IPS DF 6.9 (cell line): ENCODE measurements at regions not wholly inside any gene's neighbourhood (a gene's known extent, or its start where the extent isn't known, plus 50 kb on each side); places are given as distances from the start of the nearest gene placed in this dataset.
A peak's percentile ranks its signal among the peaks of the same experiment; 100 is the strongest.
"Not testable (repeated sequence)": the region's sequence is repeated elsewhere in the genome, so short reads cannot be mapped to it uniquely, and the experiment has no call there.

ENCODE experiments used
- DNase-seq: peaks from one replicate; pipeline ENCODE4 v3.0.0-alpha.2; 2013; ENCODE audit warnings: low read depth, low spot score
- H3K27ac ChIP-seq: one replicate; pipeline ENCODE4 v1.5.1; 2013; ENCODE audit warnings: low read length, control low read depth
- H3K27me3 ChIP-seq: 2 replicates; pipeline ENCODE4 v1.6.1; 2013; ENCODE audit warnings: mild to moderate bottlenecking, low read length; ENCODE audit not compliant: control insufficient read depth, insufficient read depth
- H3K36me3 ChIP-seq: 2 replicates; pipeline ENCODE4 v1.6.1; 2013; ENCODE audit warnings: low read length; ENCODE audit not compliant: control insufficient read depth, insufficient read depth
- H3K4me1 ChIP-seq: 2 replicates; pipeline ENCODE4 v1.6.1; 2013; ENCODE audit warnings: low read length; ENCODE audit not compliant: control insufficient read depth, insufficient read depth
- H3K4me3 ChIP-seq: 2 replicates; pipeline ENCODE4 v1.5.1; 2013; ENCODE audit warnings: mild to moderate bottlenecking, low read length
- H3K9me3 ChIP-seq: 2 replicates; pipeline ENCODE4 v1.6.1; 2013; ENCODE audit warnings: low read length, inconsistent platforms; ENCODE audit not compliant: control insufficient read depth, insufficient read depth
- WGBS: extraction: QIAGEN DNeasy Blood & Tissue Kit; methylation state at CpG from one replicate; pipeline ENCODE4 v1.1.7; 2013; ENCODE audit warnings: mixed read lengths, missing lambda C conversion rate; ENCODE audit not compliant: insufficient read length, insufficient coverage; 5-methylcytosine and 5-hydroxymethylcytosine counted together

GRCh38 chr14:41489315-41489972, 117.2 kb upstream of the LRFN5 start:
- Histone ChIP-seq H3K4me3 (no peak overlapping the region), H3K4me1 (no peaks in the 10 kb centered on the region), H3K27me3 (no peaks in the 10 kb centered on the region), H3K36me3 (no peaks in the 10 kb centered on the region), H3K27ac (no peak overlapping the region), H3K9me3 (no peaks in the 10 kb centered on the region)
- DNase-seq, result no peak

DNA sequence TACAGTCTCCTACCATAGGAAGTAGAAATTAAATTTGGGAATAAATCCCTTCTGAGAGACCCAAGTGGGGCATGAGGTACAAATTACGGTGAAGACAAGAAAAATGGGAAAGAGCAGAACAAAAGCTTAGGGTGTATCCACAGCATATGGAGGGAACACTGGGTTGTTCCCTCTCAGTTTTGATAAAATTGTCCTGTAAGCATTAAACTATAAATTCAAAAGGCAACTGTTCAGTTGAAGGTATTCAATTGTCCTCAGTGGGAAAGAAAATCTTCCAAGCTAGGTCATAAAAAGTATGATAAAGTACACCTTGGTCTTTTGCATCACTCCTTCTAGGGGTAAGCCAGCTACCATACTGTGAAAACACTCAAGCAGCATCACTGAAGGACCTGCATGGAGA, 118.3 kb upstream of the LRFN5 start:
- DNase-seq, result no peak
- no peak overlapping the region for H3K4me3 ChIP-seq
- H3K27ac ChIP-seq, result no peak overlapping the region
- H3K4me1 ChIP-seq, result no peaks in the 10 kb centered on the region
- WGBS, result no CpG with 5 or more reads among the region's 1 CpG
- H3K9me3 ChIP-seq, result no peaks in the 10 kb centered on the region
- H3K27me3 ChIP-seq, result no peaks in the 10 kb centered on the region
- H3K36me3 ChIP-seq, result no peaks in the 10 kb centered on the region

DNA sequence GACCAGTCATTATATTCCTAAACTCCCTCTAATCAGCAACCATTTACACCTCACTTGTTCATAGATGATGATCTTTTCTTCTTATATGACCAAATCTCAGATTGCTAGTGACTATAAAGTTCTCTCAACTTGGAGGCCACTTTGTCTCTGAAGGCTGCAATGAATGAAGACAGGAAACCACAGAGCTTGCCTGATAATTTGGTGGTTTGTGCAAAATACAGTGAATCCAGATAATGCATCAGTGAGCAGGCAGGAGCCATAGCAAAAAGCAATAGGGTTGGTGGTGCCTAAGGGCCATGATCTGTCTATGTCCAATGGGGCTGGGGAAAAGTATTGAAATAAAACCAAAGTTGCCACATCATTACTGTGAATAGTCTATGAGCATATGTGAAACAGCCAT, 123.8 kb upstream of the LRFN5 start:
- H3K4me3 ChIP-seq, result no peak overlapping the region
- no peaks in the 10 kb centered on the region for H3K36me3 ChIP-seq
- no peaks in the 10 kb centered on the region for H3K9me3 ChIP-seq
- no peaks in the 10 kb centered on the region for H3K27me3 ChIP-seq
- no peaks in the 10 kb centered on the region for H3K4me1 ChIP-seq
- no peak overlapping the region for H3K27ac ChIP-seq
- DNase-seq, result no peak

- no peaks in the 10 kb centered on the region for H3K27me3 ChIP-seq
- H3K4me1 ChIP-seq, result no peaks in the 10 kb centered on the region
- H3K27ac ChIP-seq, result no peak overlapping the region
- H3K9me3 ChIP-seq, result no peaks in the 10 kb centered on the region
- no CpG with 5 or more reads among the region's 1 CpG for WGBS
- no peak for DNase-seq
- H3K4me3 ChIP-seq, result no peak overlapping the region
- no peaks in the 10 kb centered on the region for H3K36me3 ChIP-seq
Measured at GRCh38 chr14:41476526-41476925, 130.2 kb upstream of the LRFN5 start.

GRCh38 chr14:41461380-41461779, 145.3 kb upstream of the LRFN5 start:
- Histone ChIP-seq H3K27ac (no peak overlapping the region), H3K4me1 (no peaks in the 10 kb centered on the region), H3K27me3 (no peaks in the 10 kb centered on the region), H3K4me3 (no peak overlapping the region), H3K36me3 (no peaks in the 10 kb centered on the region), H3K9me3 (no peaks in the 10 kb centered on the region)
- no peak for DNase-seq

GRCh38 chr14:41457393-41457792, 149.3 kb upstream of the LRFN5 start:
- no peaks in the 10 kb centered on the region for H3K27me3 ChIP-seq
- WGBS, result no CpG with 5 or more reads among the region's 1 CpG
- H3K4me1 ChIP-seq, result no peaks in the 10 kb centered on the region
- no peak overlapping the region for H3K4me3 ChIP-seq
- no peak for DNase-seq
- no peaks in the 10 kb centered on the region for H3K36me3 ChIP-seq
- no peak overlapping the region for H3K27ac ChIP-seq
- no peaks in the 10 kb centered on the region for H3K9me3 ChIP-seq

DNA sequence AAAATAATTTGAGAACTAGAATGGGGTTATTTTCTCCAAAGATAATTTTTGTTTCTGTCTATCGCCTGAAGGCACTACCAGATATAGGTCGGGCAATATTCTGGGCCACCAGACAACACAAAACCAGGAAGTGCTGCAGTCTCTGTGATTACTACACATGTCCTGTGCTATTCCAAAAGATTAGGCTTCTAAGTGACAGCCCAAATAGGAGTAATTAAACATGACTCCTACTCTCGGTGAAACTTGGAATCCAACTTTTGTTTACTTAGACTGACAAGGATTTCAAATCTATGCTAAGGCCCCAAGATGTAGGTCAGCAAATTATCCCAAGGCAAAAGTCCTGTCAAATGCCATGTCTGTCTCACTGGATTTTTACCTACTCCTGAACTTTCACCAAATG, 157.6 kb upstream of the LRFN5 start:
- DNase-seq, result no peak
- Histone ChIP-seq H3K4me3 (no peak overlapping the region), H3K9me3 (no peaks in the 10 kb centered on the region), H3K36me3 (no peaks in the 10 kb centered on the region), H3K27me3 (no peaks in the 10 kb centered on the region), H3K27ac (no peak overlapping the region), H3K4me1 (0 out of 2 replicates have a peak, but pooled peaks cover 1% of the 10 kb centered on the region)
- WGBS, result no CpG with 5 or more reads among the region's 3 CpGs

- WGBS, result no CpG with 5 or more reads among the region's 2 CpGs
- no peak overlapping the region for H3K27ac ChIP-seq
- H3K27me3 ChIP-seq, result no peaks in the 10 kb centered on the region
- H3K36me3 ChIP-seq, result no peaks in the 10 kb centered on the region
- peak; percentile 20 for DNase-seq
- H3K9me3 ChIP-seq, result no peaks in the 10 kb centered on the region
- H3K4me3 ChIP-seq, result no peak overlapping the region
- H3K4me1 ChIP-seq, result 0 out of 2 replicates have a peak, but pooled peaks cover 1% of the 10 kb centered on the region
Measured at GRCh38 chr14:41446008-41446407, 160.7 kb upstream of the LRFN5 start.

DNA sequence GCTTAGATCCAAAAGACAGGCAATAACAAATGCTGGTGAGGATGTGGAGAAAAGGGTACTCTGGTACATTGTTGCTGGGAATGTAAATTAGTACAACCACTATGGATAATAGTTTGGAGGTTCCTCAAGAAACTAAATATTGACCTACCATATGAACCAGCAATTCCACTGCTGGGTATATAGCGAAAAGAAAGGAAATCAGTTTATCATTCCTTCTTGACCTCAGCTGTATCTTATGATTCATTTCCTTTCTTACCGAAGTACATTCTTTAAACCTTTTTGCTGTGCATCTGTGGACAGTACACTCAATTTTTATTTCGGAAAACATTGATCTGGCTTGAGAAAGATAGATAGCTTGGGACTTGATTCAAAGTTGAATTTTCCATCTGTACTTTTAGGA, 183.2 kb upstream of the LRFN5 start:
- no peak for DNase-seq

GRCh38 chr14:41421308-41421707, 185.4 kb upstream of the LRFN5 start:
- not testable (repeated sequence) for H3K27me3 ChIP-seq, H3K36me3 ChIP-seq, DNase-seq, H3K4me1 ChIP-seq, H3K4me3 ChIP-seq, H3K27ac ChIP-seq, H3K9me3 ChIP-seq
- WGBS, result no CpG with 5 or more reads among the region's 6 CpGs

More for the DNA sequence above, 183.2 kb upstream of the LRFN5 start:
- no CpG with 5 or more reads among the region's 3 CpGs for WGBS
- H3K9me3 ChIP-seq, result no peaks in the 10 kb centered on the region
- no peaks in the 10 kb centered on the region for H3K36me3 ChIP-seq
- no peak overlapping the region for H3K27ac ChIP-seq
- H3K4me1 ChIP-seq, result no peaks in the 10 kb centered on the region; the same call in 1 of the 2 replicates
- no peak overlapping the region for H3K4me3 ChIP-seq
- H3K27me3 ChIP-seq, result no peaks in the 10 kb centered on the region

DNA sequence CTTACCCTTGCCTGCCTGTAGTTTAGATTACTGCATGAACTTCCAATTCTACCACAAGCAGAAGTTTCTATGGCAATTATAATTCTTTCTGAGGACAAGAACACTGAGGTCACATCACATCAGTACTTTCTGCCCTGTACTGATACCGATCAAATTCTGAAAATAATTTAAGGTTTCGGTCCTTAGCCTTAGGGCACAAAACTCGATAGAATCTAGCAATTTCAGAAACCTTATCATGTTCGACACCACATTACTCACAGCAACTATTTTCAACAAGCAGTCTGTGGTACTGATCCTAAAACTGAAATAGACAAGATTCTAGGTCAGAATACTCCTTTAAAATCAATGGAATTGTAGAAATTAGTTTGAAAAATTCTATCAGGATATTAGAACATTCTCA, 187.0 kb upstream of the LRFN5 start:
- no CpG with 5 or more reads among the region's 4 CpGs for WGBS

More for the DNA sequence above, 187.0 kb upstream of the LRFN5 start:
- DNase-seq, result no peak
- Histone ChIP-seq H3K36me3 (no peaks in the 10 kb centered on the region), H3K4me3 (no peak overlapping the region), H3K9me3 (no peaks in the 10 kb centered on the region), H3K27me3 (no peaks in the 10 kb centered on the region), H3K4me1 (no peaks in the 10 kb centered on the region; the same call in 1 of the 2 replicates), H3K27ac (no peak overlapping the region)
